ENCODE measurements at regions not wholly inside any gene's neighbourhood (a gene's known extent, or its start where the extent isn't known, plus 50 kb on each side); places are given as distances from the start of the nearest gene placed in this dataset.

DNA sequence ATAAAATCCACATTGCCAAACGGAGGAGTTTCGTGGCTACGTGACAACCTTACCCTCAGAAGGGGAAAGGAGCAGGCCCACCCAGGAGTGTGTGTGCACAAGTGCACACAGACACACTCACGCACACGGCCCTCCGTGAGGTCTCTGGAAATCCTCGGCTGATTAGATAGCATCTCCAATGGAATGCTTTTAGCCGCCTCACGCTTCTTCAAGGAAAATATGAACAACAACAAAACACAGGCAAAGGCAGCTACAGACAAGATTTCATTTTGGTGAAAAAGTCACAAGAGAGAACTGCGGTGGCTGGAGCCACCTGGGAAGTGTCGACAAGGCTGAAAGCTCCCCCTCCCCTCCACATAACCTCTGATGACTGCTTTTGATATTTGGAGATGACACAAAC, 391.8 kb upstream of the MKI67 start:
- no peak for DNase-seq (ENCODE audit: low read depth in 2 of 3, low spot score in 2 of 3)

DNA sequence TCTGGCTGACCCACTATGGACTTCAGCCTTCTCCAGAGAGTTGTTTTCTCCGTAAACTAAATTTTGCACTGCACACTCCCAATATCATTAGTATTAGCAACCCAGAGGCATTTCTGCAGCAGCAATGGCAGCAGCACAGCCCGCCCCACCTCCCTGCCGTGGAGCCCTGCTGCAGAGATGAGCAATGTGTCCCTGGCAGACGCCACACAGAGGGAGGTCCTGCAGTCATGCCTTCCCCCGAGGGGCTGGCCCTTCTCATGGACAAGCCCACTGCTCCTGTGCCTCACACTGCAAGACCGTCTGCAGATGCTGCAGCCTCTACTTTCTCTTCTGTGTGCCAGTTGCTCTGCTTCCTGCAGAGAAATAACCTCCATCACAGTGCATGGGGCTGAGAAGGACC, 393.4 kb upstream of the MKI67 start:
- no peak for DNase-seq (ENCODE audit: low read depth in 2 of 3, low spot score in 2 of 3)

DNA sequence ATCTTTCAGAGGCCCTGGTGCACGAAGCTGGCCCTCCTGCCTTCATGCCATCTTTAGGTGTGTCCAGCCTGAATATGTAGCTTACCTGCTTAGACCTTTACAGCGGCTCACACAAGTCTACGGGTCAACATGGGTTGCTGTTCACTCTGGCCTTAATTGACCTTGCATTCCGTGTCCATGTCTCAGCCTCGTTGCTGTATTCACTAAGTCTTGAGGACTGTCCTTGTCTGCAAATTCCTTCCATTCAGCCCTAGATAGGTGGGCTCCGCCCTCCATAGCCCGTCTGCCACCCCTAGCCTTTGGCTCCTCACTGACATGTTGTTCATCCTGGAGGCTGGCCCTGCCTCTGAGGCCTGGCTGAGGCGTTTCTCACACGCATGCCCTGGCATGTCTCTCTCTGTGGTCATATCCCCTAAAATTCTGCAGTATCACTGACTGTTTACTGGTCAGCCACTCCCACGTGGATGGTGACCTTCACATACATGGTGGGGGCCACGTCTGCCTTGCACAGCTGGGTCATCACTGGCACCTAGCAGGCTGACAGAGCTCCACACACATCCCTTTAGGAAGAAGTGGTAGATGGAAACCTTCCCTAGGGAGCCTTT, 394.1 kb upstream of the MKI67 start:
- DNase-seq (ENCODE audit: low read depth in 2 of 3, low spot score in 2 of 3): no peak

DNA sequence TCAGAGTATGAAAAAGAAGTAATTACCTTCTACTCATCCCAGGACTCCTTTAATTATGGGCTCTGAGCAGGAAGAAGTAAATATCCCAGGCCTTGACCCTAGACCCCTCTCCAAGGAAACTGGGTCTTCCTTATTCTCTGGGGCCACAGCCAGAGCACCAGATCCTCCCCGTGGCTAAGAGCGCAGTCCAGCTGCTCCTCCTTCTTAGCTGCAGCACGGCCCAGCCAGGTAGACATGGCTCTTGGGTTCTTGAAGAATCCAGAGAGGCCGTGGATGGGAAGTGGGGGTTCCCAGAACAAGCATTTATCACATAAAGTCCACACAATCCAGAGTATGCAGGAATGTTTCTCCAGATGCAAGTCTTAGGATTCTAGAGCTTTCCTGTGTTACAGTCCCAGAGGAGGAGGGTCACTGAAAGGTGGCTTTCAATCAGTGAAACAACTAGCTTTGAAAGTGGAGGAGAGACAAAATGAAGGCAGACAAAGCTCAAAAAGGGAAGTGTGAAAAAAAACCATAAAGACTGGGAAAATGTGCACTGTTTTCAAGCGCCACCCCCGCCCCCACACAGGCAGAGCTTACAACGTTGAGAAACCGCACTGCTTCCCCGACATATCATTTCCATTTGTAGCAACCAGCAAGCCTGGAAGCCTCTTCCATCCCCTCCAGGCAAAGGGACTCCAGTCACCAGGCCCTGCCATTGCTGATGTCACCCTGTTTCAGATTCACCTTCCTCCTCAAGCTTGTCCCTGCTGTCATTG, 396.5 kb upstream of the MKI67 start:
- DNase-seq (ENCODE audit: low read depth in 2 of 3, low spot score in 2 of 3): no peak

DNA sequence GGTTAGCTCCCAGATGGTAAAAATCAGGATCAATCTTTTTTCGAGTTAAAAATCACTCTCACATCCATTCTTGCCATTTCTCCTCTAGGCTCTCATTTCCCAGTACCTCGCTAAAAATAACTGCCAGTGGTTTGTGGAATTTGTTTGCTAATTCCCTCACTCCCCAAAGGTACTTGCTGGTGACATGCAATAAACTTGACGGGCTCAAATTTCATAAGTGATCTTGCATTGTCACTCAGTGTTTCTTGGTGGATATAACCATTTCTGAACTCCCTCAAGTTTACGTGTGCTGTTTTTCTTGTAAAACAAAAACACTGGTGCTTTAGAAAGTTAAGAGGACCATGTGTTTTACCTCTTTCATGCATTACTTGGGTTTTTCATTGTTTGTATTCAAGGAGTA, 399.2 kb upstream of the MKI67 start:
- no peak for DNase-seq (ENCODE audit: low read depth in 2 of 3, low spot score in 2 of 3)

DNA sequence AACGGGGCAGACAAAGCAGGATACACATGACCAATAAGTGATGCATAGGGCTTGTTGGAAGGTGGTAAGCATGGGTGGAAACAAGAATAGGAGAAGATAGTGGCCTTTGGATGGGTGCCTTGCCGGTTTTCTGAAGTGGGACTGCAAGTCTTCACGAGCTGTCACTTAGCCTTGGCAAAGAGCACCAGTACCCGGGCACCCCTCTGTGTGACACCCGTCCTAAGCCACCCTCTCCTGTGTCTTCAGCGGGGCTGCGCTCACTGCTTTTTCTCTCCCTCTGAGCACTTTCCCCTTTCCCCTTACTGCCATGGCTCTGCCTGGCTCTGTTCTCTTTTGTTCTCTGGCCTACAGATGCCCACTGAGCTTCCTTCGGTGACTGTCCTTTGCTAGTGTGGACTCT, 399.7 kb upstream of the MKI67 start:
- DNase-seq (ENCODE audit: low read depth in 2 of 3, low spot score in 2 of 3): no peak

DNA sequence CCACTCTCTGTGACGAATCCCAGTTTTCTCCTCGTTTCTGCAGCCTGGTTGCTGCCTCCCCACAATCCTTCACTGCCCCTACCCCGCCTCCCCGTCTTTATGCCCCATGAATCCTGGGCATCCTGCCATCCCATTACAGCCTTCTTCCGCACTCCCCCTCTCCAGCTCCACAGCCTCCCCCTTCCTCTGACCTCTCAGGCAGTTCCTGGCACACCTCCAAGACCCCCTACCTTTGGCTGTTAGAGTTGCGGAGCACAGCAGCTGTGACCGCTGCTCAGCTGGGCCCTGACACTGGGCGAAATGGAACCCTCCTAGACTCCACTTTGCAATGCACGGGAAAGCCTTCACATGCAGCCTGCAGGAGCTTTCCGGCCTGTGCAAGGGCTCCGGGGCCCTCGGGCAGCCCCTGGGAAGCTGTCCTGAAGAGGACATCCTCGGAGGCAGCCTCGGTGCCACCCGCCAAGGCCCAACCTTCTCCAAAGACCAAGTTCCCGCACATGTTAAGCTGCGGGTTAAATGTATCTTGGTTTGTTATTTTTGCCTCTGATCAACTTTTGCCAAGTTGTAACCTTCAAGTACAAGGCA, 400.7 kb upstream of the MKI67 start:
- DNase-seq (ENCODE audit: low read depth in 2 of 3, low spot score in 2 of 3): no peak

DNA sequence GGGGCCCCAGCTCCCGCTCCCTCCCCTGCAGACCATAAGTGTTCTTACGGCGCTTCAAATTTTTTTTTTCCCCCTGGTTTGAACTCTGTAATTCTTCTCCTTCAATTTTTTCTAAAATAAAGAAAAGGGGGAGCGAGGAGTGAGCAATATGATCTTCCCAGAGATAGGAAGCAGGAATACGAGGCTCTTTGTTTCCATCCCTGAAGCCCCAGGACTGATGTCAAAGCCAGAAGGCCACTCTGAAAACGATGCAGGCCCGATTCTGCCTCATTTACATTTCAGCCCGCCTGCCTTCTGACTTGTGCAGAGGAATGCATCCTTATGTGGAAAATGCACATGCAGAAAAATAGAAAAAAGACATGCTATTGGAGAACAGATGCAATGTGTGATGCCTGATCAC, 401.5 kb upstream of the MKI67 start:
- no peak for DNase-seq (ENCODE audit: low read depth in 2 of 3, low spot score in 2 of 3)

DNA sequence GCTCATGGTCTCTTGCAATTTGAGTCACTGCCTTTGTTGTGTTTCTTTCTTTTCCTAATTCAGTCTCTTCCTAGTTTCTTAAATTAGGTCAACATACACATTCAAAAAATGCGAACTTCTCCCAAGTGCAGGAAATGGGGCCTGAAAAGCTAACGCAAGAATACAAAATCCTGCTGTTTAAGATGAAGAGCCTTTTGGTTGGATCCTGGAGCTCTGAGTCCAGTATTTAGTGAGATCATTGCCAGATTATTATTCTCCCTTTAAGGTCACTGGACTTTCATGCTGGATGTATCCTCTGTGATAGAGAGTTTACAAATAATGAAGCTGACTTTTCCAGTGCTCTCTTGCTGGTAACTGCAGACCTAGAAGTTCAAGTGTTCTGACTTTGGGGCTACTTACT, 401.9 kb upstream of the MKI67 start:
- no peak for DNase-seq (ENCODE audit: low read depth in 2 of 3, low spot score in 2 of 3)

DNA sequence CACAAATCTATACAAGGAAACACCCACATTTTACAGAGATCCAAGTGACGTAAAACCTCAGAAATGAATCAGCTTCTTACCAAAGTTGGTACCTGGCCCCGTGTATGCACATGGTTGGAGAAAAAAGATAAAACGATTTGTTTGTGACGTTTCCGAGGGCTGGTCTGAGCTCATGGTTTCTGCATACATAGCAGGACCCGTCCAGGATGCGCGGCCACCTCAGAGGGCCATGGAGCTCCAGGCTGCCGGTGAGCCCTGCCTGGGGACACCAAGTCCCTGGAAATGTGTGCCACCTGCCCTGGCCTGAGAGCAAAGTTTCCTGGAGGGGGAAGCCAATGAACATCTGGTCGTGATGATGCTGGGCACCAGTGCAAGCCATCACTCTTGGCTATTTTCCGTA, 402.6 kb upstream of the MKI67 start:
- DNase-seq (ENCODE audit: low read depth in 2 of 3, low spot score in 2 of 3): no peak

DNA sequence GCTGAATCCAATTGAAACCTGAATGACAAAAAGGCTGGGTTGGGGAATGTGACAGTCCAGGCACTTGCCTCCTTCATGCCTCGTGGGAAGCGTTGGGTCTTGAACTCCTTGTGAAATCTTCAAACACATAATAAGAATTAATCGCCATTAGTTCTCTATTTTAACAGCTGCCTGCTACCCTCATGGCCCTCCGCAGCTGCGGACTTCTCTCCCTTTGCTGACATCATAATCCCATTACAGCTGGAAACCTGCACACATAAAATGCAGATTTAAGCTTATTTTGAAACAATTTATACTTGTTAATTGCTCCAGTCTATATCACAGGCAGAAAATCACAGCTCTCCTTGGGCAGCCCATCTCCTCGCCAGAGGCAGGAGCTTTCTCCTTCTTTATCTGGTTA, 403.0 kb upstream of the MKI67 start:
- DNase-seq (ENCODE audit: low read depth in 2 of 3, low spot score in 2 of 3): no peak

DNA sequence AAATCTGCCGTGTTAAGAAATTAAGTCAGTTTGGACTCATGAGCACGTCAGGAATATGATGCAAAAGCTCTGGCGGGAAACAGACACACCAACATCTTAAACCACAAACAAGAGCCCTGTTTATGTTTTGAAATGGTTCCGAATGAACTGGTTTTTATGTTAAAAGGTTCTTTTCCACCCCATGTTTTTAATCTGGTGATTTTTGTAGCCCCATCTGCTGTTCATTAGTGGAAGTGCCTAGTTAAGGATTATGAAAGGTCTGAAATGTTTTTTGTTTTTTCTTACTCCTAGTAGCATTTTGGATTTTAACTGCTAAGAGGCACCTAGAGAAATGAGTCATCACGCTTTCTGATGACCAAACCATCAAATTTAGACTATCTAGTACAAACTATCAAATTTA, 404.1 kb upstream of the MKI67 start:
- DNase-seq (ENCODE audit: low read depth in 2 of 3, low spot score in 2 of 3): peak in 1 of 3 donors; percentile 57

DNA sequence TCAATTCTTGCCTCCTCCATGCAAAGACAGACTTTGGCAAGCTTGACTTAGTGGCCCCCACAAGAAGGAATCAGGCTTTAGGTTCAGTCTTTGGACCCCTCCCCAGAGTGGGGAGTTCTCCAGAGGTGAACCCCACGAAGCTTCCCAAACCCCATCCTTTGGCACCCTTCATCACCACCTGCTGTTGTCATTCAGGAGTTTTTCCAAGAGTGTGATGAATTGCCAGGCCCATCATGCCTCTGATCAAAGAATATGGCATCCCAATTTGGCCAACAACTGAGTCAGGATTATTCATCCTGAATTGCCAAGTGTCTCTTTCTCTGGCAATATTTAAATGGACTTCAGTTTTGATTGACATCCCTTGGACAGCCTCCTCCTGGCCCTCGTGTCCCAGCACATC, 404.7 kb upstream of the MKI67 start:
- no peak for DNase-seq (ENCODE audit: low read depth in 2 of 3, low spot score in 2 of 3)

DNA sequence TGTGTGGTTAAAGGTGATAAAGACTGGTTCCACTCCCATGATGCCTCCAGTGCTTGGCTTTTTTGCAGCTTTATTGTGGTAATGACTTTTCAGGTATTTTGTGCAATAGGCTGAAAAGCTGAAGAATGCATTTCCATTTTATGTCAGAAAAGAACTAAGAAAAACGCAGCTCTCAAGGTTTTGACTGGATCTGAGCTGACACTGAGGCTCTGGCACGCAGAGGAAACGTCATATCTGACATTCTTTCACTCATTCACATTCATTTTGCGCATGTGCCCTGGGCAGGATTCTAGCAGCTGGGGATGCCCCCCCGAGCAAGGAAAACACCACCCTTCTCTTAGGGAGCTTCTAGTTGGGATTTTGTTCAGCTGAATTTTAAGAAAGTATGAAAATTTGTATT, 408.5 kb upstream of the MKI67 start:
- DNase-seq (ENCODE audit: low read depth in 2 of 3, low spot score in 2 of 3): no peak

DNA sequence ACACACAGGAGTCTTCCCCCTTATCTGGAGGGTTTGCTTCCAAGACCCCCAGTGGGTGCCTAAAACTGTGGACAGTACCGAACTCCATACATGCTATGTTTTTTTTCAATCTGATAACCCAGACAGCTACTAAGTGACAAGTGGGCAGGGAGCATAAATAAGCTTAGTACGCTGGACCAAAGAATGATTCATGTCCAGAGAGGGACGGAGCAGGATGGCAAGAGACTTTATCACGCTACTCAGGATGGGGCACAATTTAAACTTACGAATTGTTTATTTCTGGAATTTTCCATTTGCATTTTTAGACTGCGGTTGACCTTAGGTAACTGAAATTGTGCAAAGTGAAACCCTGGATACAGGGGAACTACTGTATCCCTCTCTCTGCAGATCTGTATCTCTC, 410.0 kb upstream of the MKI67 start:
- no peak for DNase-seq (ENCODE audit: low read depth in 2 of 3, low spot score in 2 of 3)

DNA sequence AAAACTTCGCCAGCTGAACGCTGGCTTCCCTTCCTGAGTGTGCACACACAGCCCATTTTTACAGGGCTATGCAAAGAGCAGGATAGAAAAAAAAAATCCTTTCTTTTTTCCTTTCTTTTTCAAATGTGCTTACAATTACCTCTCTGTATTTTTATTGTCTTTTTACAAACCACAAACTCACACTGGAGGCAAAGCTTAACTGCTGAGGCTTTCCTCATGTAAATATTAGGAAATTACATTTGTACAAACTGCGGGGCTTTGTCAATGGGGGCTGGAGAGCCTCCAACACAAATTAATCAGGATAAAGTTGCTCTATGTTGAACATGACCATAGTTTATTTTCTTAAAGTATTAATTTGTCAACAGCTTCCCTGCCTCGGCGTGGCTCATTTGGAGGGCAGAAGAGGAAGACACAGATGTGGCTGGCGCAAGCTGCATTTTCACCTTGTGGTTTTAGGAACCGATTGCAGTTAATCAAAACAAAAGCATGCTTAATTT, 411.7 kb upstream of the MKI67 start:
- peak in 1 of 3 donors; percentile 12 for DNase-seq (ENCODE audit: low read depth in 2 of 3, low spot score in 2 of 3)

DNA sequence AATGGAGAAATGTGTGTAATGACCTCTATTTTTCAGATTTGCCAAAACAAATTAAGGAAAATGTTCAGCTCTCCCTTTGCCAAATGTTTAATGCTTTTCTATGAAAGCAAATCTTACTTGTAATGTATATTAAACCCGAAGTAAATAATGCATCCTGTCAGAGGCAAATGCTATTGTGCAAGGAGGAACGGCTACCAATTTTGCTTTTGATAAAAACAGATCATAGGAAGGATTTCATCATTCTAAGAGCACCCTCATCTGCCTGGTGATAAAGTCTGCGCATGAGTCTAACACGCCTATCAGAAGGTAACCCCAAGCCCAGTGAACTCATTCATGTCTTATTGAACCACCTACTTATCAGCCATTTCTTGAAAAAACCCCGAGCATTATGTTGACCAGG, 412.4 kb upstream of the MKI67 start:
- no peak for DNase-seq (ENCODE audit: low read depth in 2 of 3, low spot score in 2 of 3)

DNA sequence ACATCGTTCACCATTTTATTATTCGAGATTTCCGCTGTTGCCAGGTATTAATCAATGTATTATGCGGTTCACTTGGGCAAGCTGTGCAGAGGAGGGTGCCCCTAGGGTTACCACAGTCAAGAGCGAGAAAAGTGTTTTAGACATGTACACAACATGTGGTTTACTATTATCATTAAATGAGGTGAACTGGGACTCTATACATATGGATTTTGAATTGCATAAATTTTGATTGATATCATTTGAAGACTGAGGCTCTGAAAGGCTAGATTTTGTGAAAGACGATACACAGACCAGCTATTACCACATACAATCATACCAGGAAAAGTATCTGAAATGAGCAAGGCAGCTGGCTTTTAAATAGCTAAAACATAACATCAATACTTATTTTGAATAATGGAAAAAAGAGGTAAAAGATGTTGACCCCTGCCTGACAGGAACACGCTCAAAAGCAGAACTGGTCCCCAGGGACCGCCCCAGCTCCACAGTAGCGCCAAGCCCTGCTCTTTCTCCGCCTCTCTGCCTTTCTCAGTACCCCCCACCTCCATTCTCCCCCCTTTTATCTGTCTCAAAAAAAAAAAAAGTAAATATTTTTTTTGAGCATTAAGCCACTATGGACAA, 413.4 kb upstream of the MKI67 start:
- no peak for DNase-seq (ENCODE audit: low read depth in 2 of 3, low spot score in 2 of 3)

DNA sequence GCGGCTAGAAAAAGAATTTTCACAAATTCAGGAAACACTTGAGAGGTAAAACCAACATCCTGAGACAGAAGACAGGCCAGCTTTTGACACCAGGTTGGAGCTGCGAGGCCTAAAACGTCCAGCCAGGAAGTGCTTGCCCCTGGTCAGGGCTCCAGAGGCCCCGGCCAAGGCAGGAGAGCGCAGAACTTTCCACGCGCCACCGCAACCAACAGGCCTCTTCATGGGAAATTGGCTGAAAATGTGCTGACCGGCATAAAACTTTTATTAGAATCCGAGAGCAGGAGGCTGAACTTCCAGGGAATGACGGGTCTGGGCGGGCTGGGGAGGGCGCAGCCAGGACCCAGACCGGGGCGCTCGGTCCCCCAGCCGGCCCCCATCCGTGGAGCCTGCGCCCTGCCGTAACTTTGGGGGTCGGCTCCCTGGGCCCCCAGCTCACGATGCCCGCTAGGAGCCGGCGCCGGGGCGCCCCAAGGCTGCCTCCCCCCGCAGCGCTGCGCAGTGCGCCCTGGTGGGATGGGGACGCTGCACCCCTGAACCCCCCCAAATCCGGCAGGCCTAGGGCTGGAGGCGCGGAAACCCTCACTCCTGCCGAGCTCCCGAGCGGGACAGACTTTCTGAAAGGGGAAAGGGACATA, 414.0 kb upstream of the MKI67 start:
- no peak for DNase-seq (ENCODE audit: low read depth in 2 of 3, low spot score in 2 of 3)

DNA sequence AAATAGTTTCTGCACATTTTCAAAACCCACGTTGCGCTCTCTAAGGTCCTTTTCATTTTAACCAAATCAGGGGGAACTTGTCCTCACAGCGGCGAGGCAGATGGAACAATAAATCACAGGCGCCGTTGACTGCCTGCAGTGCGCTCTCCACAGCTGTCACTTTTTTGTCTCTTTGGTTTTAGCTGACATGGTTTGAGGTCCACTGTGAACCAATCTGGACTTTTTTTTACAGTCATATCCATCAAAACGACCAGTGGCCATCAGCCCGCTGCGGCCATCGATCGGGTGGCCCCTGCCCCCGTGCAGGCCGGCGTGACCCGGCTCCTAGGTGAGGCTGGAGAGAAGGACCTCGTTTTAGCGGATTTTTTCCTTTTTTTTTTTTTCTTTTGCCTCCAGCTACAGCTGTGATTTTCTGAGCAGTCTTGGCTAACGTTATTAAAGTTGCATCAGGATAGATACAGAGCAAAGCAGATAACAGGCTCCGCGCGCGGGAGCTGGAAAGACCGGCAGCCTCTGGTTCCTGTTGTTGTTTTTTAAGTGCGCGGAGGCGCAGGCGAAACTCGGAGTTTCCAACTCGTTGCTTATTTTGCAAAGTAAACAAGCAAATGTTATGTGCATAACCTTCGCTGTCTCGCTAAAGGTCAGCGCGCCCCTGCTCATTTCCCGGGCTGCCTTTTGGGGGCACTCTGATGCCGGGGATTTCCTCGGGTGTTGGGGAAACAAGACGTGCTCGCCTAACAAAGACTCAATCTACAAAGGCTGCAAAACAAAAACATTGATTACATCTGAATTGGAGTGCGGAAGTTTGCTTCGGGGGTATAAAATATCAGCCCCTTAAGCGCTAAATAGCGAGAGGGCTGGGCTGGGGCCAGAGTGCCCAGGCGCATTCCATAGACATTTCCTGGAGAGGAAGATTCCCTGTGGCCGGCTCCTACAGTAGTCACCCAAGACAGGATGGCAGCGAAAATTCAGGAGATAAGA, 414.8 kb upstream of the MKI67 start:
- DNase-seq (ENCODE audit: low read depth in 2 of 3, low spot score in 2 of 3): peak in 1 of 3 donors; percentile 22
